ENCODE measurements at regions not wholly inside any gene's neighbourhood (a gene's known extent, or its start where the extent isn't known, plus 50 kb on each side); places are given as distances from the start of the nearest gene placed in this dataset.

DNA sequence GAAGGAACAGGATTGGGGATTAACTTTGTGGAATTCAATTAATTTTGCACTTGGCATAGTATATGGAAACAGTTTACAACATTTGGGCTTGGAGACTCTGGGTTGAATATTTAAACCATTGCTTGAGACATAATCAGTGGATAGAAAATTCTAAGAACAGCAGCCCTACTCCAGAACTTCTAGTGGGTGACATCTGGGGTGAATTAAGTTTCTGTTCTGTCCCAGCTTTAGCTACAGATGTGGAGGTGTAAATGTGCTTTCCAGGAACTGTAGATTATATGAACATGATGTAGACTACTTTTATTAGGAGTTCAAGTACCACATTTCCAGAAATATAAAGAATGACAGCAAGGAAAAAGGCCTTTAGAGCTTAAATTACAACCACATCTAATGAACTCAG, 51.9 kb upstream of the SKAP2 start:
- intact Hi-C loops (cut with DNase I), result no loop called here
- Histone ChIP-seq H3K4me3 (no peak overlapping the region), H3K36me3 (no peaks in the 10 kb centered on the region), H3K27me3 (peaks cover 0 to 43% (median 6%) of the 10 kb centered on the region in 7 donors), H3K4me1 (no peaks in the 10 kb centered on the region), H3K27ac (no peak overlapping the region), H3K9me3 (no peaks in the 10 kb centered on the region)
- ATAC-seq, result no peak
- no peak for DNase-seq
- no peak for TF ChIP-seq CTCF (IDR thresholded peaks at IDR 0.05)
